GM12892 (cell line): ENCODE measurements at regions not wholly inside any gene's neighbourhood (a gene's known extent, or its start where the extent isn't known, plus 50 kb on each side); places are given as distances from the start of the nearest gene placed in this dataset.
"Not testable (repeated sequence)": the region's sequence is repeated elsewhere in the genome, so short reads cannot be mapped to it uniquely, and the experiment has no call there.

Source experiments
- POLR2A ChIP-seq: IDR thresholded peaks from 2 replicates; pipeline ENCODE4 v1.6.1; 2011; ENCODE audit warnings: low read depth, low read length, control low read depth
- POLR2AphosphoS5 ChIP-seq: IDR thresholded peaks from 2 replicates; pipeline ENCODE4 v1.6.1; 2011; ENCODE audit warnings: low read depth, low read length, control low read depth
- TAF1 ChIP-seq: IDR thresholded peaks from 2 replicates; pipeline ENCODE4 v1.6.1; 2011; ENCODE audit warnings: low read depth, mild to moderate bottlenecking, control low read depth, low read length, borderline replicate concordance

- not testable (repeated sequence) for TF ChIP-seq POLR2AphosphoS5, POLR2A, TAF1
Observed at GRCh38 chr18:14378376-14378775, 165.0 kb downstream of the POTEC start.
